GM23248 (cell line): ENCODE measurements at regions not wholly inside any gene's neighbourhood (a gene's known extent, or its start where the extent isn't known, plus 50 kb on each side); places are given as distances from the start of the nearest gene placed in this dataset.

Experiments used
- EZH2 ChIP-seq: fragments of 200-600 bp; sonication (generic); IDR thresholded peaks from 2 replicates; pipeline ENCODE4 v1.6.1; 2018; ENCODE audit warnings: antibody characterized with exemption, mild to moderate bottlenecking; ENCODE audit not compliant: insufficient read depth, poor library complexity, severe bottlenecking
- EZH2phosphoT487 ChIP-seq: fragments of 200-600 bp; sonication (generic); IDR thresholded peaks from 2 replicates; pipeline ENCODE4 v1.6.1; 2018; ENCODE audit warnings: antibody characterized with exemption, moderate library complexity, mild to moderate bottlenecking, low read depth; ENCODE audit not compliant: insufficient read depth

DNA sequence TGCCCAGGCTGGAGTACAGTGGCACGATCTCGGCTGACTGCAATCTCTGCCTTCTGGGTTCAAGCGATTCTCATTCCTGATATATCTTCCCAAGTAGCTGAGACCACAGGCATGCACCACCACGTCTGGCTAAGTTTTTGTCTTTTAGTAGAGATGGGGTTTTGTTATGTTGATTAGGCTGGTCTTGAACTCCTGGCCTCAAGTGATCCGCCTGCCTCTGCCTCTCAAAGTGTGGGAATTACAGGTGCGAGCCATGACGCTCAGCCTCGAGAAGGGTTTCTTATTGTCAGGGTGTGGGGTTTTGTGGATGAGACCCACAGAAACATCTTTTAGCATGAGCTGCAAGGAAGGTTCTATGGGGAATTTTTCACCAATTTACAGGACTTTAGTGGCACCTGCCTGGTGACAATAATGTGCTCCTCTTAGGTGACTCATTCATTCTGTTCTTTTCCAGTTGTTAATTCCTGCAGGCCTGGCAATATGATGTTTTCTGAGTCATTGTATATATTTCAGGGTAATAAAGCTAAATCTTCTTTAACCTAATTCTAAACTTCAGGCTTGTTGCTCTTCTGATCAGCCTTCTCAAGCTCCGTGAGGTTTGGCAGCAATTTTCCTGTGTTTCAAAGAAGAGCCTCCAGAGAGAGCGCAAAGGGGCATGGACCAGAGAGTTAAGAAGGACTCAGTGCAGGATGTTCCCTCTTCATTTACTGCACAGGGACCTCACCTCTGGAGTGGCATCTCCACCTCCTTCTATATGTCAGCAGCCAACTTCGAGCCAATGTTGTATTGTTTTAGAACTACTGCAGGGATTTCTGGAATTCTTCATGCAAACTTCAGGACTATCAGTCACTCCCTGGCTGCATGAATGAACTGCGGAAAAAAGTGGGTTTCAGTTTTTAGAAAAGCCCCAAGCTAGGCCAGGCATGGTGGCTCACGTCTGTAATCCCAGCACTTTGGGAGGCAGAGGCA, 77.8 kb upstream of the ZNF618 start:
- TF ChIP-seq EZH2 (no peak), EZH2phosphoT487 (no peak)
